ENCODE measurements at regions not wholly inside any gene's neighbourhood (a gene's known extent, or its start where the extent isn't known, plus 50 kb on each side); places are given as distances from the start of the nearest gene placed in this dataset.
"Not testable (repeated sequence)": the region's sequence is repeated elsewhere in the genome, so short reads cannot be mapped to it uniquely, and the experiment has no call there.

- CTCF ChIA-PET; H3K27ac ChIP-seq; DNase-seq (ENCODE audit: low spot score); POLR2A ChIA-PET (ENCODE audit: low non-redundant PET): not testable (repeated sequence)
- TF ChIP-seq, protein P1, sequence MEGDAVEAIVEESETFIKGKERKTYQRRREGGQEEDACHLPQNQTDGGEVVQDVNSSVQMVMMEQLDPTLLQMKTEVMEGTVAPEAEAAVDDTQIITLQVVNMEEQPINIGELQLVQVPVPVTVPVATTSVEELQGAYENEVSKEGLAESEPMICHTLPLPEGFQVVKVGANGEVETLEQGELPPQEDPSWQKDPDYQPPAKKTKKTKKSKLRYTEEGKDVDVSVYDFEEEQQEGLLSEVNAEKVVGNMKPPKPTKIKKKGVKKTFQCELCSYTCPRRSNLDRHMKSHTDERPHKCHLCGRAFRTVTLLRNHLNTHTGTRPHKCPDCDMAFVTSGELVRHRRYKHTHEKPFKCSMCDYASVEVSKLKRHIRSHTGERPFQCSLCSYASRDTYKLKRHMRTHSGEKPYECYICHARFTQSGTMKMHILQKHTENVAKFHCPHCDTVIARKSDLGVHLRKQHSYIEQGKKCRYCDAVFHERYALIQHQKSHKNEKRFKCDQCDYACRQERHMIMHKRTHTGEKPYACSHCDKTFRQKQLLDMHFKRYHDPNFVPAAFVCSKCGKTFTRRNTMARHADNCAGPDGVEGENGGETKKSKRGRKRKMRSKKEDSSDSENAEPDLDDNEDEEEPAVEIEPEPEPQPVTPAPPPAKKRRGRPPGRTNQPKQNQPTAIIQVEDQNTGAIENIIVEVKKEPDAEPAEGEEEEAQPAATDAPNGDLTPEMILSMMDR (conservative IDR thresholded peaks at IDR 0.05; ENCODE audit: low read depth) = peak; percentile 60
Observed at GRCh38 chr7:65621580-65622201, 248.0 kb downstream of the ZNF92 start.

DNA sequence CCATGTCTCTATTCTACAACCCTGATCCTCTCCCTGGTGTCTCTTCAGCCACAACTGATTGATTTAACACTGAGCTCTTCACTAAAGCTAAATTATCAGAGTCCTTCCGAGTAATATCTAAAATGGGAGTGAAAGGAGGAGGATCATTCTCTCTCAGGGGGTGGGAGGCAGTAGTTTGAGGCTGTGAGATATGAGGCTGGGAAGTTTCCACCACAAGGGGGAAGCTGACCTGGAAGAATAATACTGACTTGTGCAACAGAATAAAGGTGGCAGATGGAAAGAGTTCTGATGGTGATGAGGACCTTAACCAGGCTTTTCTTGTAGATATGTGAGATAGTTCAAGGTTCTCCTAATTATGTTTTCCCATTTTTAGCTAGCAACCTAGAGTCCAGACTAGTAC is 241.6 kb upstream of the VKORC1L1 start:
- H3K27ac ChIP-seq; POLR2A ChIA-PET (ENCODE audit: low non-redundant PET); CTCF ChIA-PET; DNase-seq (ENCODE audit: low spot score): not testable (repeated sequence)

GRCh38 chr7:65633587-65634404 is 239.1 kb upstream of the VKORC1L1 start:
- CTCF ChIA-PET; POLR2A ChIA-PET (ENCODE audit: low non-redundant PET); H3K27ac ChIP-seq; DNase-seq (ENCODE audit: low spot score): not testable (repeated sequence)

- POLR2A ChIA-PET (ENCODE audit: low non-redundant PET); H3K27ac ChIP-seq; CTCF ChIA-PET; DNase-seq (ENCODE audit: low spot score): not testable (repeated sequence)
Observed at GRCh38 chr7:65638918-65639317, 234.0 kb upstream of the VKORC1L1 start.

GRCh38 chr7:65639717-65640116 is 233.2 kb upstream of the VKORC1L1 start:
- CTCF ChIA-PET; H3K27ac ChIP-seq; POLR2A ChIA-PET (ENCODE audit: low non-redundant PET); DNase-seq (ENCODE audit: low spot score): not testable (repeated sequence)

DNA sequence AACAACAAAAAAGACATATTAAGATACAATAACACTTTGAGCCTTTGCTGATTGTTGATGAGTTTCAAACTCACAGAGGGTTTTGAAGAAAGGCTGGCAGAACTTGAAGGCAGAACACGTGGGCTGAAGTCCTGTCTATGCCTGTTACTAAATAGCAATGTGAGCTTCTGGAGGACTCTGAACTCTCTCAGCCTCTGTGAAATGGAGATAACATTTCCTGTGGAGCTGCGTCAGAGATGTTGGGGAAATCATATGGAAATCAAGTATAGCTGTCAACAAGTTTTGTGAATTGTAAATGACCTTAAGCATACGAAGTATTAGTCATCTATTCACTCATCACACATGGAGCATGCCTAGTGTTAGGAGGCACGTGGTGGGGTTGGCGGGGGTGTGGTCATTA is 229.4 kb upstream of the VKORC1L1 start:
- POLR2A ChIA-PET (ENCODE audit: low non-redundant PET); H3K27ac ChIP-seq; CTCF ChIA-PET; DNase-seq (ENCODE audit: low spot score): not testable (repeated sequence)

- H3K27ac ChIP-seq; CTCF ChIA-PET; POLR2A ChIA-PET (ENCODE audit: low non-redundant PET); DNase-seq (ENCODE audit: low spot score): not testable (repeated sequence)
Observed at GRCh38 chr7:65647153-65647964, 225.5 kb upstream of the VKORC1L1 start.

DNA sequence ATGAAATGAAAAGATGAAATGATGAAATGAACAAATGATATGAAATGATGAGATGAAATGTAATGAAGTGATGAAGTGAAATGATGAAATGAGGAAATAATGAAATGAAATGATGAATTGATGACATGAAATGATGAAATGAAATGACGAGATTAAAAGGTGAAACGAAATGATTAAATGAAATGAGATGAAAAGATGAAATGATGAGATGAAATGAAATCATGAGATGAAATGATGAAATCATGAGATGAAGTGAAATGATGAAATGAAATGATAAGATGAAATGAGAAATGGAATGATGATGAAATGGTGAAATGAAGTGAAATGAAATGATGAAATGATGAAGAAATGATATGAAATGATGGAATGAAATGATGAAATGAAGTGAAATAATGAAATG is 221.7 kb upstream of the VKORC1L1 start:
- CTCF ChIA-PET; DNase-seq (ENCODE audit: low spot score); POLR2A ChIA-PET (ENCODE audit: low non-redundant PET); H3K27ac ChIP-seq: not testable (repeated sequence)

GRCh38 chr7:65651826-65652592 is 220.9 kb upstream of the VKORC1L1 start:
- POLR2A ChIA-PET (ENCODE audit: low non-redundant PET); H3K27ac ChIP-seq; CTCF ChIA-PET; DNase-seq (ENCODE audit: low spot score): not testable (repeated sequence)

GRCh38 chr7:65652669-65653068 is 220.2 kb upstream of the VKORC1L1 start:
- DNase-seq (ENCODE audit: low spot score); CTCF ChIA-PET; POLR2A ChIA-PET (ENCODE audit: low non-redundant PET); H3K27ac ChIP-seq: not testable (repeated sequence)

DNA sequence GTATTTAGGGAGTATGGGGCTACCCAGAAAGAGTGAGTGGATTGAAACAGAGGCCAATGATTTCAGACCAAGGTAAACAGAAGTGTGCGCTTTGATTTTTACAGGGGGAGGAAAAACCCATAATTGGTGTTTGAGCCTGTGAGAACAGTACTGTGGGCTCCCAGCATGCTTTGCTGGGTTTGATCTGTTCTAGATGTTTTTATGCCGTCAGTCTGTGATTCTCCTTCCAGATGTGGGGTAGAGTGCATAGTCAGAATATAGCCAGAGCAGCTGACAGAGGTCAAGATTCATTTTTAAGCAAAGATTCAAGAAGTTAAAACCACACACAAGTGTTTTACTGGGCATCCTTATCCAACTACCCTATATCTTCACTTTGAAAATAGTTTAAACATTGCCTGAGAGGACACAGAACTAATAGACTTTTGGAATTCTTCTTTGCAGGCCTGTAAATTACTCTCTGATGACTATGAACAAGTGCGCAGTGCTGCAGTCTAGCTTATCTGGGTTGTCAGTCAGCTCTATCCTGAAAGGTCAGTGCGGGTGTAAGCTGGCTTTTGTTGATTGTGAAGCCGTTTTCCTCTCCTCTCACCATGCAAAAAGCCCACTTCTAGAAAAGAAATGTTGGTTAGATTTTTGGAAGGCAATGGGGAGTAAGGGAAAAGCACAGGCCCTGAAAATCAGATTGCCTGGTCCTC is 216.2 kb upstream of the VKORC1L1 start:
- POLR2A ChIA-PET (ENCODE audit: low non-redundant PET); H3K27ac ChIP-seq; DNase-seq (ENCODE audit: low spot score); CTCF ChIA-PET: not testable (repeated sequence)

- POLR2A ChIA-PET (ENCODE audit: low non-redundant PET); CTCF ChIA-PET; H3K27ac ChIP-seq; DNase-seq (ENCODE audit: low spot score): not testable (repeated sequence)
Observed at GRCh38 chr7:65683362-65683761, 189.5 kb upstream of the VKORC1L1 start.

GRCh38 chr7:65699026-65699714 is 173.7 kb upstream of the VKORC1L1 start:
- POLR2A ChIA-PET (ENCODE audit: low non-redundant PET); DNase-seq (ENCODE audit: low spot score); CTCF ChIA-PET; H3K27ac ChIP-seq: not testable (repeated sequence)

GRCh38 chr7:65699715-65700356 is 173.0 kb upstream of the VKORC1L1 start:
- H3K27ac ChIP-seq; DNase-seq (ENCODE audit: low spot score); POLR2A ChIA-PET (ENCODE audit: low non-redundant PET): not testable (repeated sequence)
- CTCF ChIA-PET = interaction anchor here (0.6 kb wide), 1 partner anchor 282 kb away, joined by 5 read pairs; the partner anchor contains the start of gene GUSB
